ENCODE measurements at regions not wholly inside any gene's neighbourhood (a gene's known extent, or its start where the extent isn't known, plus 50 kb on each side); places are given as distances from the start of the nearest gene placed in this dataset.
"Not testable (repeated sequence)": the region's sequence is repeated elsewhere in the genome, so short reads cannot be mapped to it uniquely, and the experiment has no call there.

DNA sequence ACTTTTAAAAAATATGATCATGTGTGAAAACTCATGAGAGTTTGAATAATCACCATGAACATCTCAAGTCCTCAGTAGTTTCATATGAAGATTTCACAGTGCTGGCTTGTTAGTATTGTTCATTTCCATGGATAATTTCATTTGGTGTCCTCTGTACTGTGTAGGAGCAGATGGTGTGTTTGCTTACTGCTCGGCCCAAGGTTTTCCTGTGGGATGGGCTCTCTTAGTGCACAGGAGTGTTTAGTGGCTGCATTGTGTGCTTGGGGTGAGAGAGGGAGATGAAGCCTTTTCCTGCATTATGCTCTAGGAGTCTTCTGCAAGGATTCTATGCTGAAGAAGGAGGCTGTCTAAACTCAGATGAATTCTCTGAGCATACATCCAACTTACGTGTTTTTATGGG lies 270.6 kb downstream of the SOCS6 start:
- no peaks in the 10 kb centered on the region for H3K4me1 ChIP-seq (ENCODE audit: insufficient read depth, insufficient read length)
- TF ChIP-seq ZNF274 (IDR thresholded peaks at IDR 0.05; ENCODE audit: low read depth, low read length): no peak
- no peak for DNase-seq (ENCODE audit: low read depth, low spot score)
- no peaks in the 10 kb centered on the region for H3K36me3 ChIP-seq (ENCODE audit: insufficient read depth, insufficient read length, low read length)
- H3K9ac ChIP-seq (ENCODE audit: insufficient read length, low read depth): no peak overlapping the region
- no peaks in the 10 kb centered on the region for H3K27me3 ChIP-seq (ENCODE audit: insufficient read depth, insufficient read length)
- H3K9me3 ChIP-seq (ENCODE audit: insufficient read depth, low read length): no peaks in the 10 kb centered on the region
- no peak overlapping the region for H3K4me3 ChIP-seq (ENCODE audit: insufficient read length, low read depth)

DNA sequence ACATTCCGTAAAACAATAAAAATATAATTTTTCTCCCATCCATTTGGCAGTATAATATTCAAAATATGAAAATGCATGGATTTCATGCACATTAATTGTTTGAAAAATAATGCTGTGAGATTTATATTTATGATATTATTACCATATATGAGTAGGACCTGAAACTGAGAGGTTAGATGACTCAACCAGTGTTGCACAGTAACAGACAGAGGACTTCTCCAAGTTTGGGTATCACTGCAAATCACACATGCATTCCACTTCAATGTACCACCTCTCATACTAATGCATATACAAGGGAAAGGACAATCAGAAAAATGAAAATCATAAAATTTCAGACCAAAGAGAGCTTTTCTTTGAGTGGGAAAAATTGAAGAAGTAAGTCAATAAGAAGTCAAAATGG lies 269.5 kb downstream of the SOCS6 start:
- H3K4me1 ChIP-seq (ENCODE audit: insufficient read depth, insufficient read length): no peaks in the 10 kb centered on the region
- no peak overlapping the region for H3K4me3 ChIP-seq (ENCODE audit: insufficient read length, low read depth)
- no peak for TF ChIP-seq ZNF274 (IDR thresholded peaks at IDR 0.05; ENCODE audit: low read depth, low read length)
- TF ChIP-seq YY1 (IDR thresholded peaks at IDR 0.05; ENCODE audit: insufficient read depth, insufficient read length): no peak
- TF ChIP-seq SUZ12 (IDR thresholded peaks at IDR 0.05; ENCODE audit: extremely low read depth, insufficient read depth, insufficient read length): no peak
- H3K36me3 ChIP-seq (ENCODE audit: insufficient read depth, insufficient read length, low read length): no peaks in the 10 kb centered on the region
- H3K27me3 ChIP-seq (ENCODE audit: insufficient read depth, insufficient read length): no peaks in the 10 kb centered on the region
- no peaks in the 10 kb centered on the region for H3K9me3 ChIP-seq (ENCODE audit: insufficient read depth, low read length)
- H3K9ac ChIP-seq (ENCODE audit: insufficient read length, low read depth): no peak overlapping the region
- no peak for DNase-seq (ENCODE audit: low read depth, low spot score)

DNA sequence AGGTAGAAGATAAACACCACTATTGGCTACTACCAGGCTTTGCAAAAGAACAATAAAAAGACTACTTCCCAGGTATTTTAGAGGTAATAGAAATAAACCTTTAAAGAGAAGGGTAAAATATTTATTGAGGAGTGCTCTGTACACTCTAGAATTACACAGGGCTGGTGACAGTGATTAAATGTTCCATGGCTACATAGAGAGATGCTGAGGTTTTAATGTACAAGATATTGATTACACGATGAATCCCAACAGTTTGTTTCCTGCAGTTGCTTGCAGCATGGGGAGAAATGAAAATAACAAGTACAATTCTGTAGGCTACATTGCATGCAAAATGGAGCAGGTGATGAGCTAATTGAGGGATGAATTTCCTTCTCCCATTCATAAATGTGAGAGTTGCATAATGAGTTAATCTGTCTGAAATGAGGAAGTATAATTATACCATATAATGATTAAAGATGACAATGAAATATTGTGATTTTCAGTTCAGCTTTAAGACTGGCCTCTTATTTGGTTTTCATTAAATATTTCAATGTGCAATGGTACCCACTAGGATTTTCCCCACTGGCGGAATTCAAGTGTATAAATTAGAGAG lies 266.1 kb downstream of the SOCS6 start:
- Histone ChIP-seq H3K36me3 (ENCODE audit: insufficient read depth, insufficient read length, low read length) (no peaks in the 10 kb centered on the region), H3K9me3 (ENCODE audit: insufficient read depth, low read length) (no peaks in the 10 kb centered on the region), H3K4me1 (ENCODE audit: insufficient read depth, insufficient read length) (no peaks in the 10 kb centered on the region), H3K4me3 (ENCODE audit: insufficient read length, low read depth) (no peak overlapping the region), H3K9ac (ENCODE audit: insufficient read length, low read depth) (no peak overlapping the region), H3K27me3 (ENCODE audit: insufficient read depth, insufficient read length) (no peaks in the 10 kb centered on the region)
- no peak for DNase-seq (ENCODE audit: low read depth, low spot score)
- TF ChIP-seq ZNF274 (IDR thresholded peaks at IDR 0.05; ENCODE audit: low read depth, low read length): no peak
- TF ChIP-seq YY1 (IDR thresholded peaks at IDR 0.05; ENCODE audit: insufficient read depth, insufficient read length): no peak
- no peak for TF ChIP-seq SUZ12 (IDR thresholded peaks at IDR 0.05; ENCODE audit: extremely low read depth, insufficient read depth, insufficient read length)

DNA sequence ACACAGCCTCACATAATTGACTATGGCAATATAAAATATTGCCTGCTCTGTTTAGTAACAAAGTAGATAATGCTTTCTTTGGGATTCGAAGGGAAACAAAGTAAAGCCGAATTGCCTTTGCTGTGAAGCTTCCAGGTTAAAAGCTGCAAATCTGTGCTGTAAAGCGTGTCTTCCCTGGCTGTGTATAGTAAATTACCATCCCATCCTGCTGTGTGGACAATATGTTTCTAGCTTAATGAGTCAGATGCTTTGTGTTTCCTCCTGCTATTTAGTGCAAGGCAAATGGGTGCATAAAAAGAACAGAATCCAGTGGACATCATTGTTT lies 265.1 kb downstream of the SOCS6 start:
- no peak overlapping the region for H3K9ac ChIP-seq (ENCODE audit: insufficient read length, low read depth)
- no peak overlapping the region for H3K4me3 ChIP-seq (ENCODE audit: insufficient read length, low read depth)
- no peak for DNase-seq (ENCODE audit: low read depth, low spot score)
- no peaks in the 10 kb centered on the region for H3K4me1 ChIP-seq (ENCODE audit: insufficient read depth, insufficient read length)
- H3K27me3 ChIP-seq (ENCODE audit: insufficient read depth, insufficient read length): no peaks in the 10 kb centered on the region
- TF ChIP-seq ZNF274 (IDR thresholded peaks at IDR 0.05; ENCODE audit: low read depth, low read length): no peak
- no peaks in the 10 kb centered on the region for H3K9me3 ChIP-seq (ENCODE audit: insufficient read depth, low read length)
- H3K36me3 ChIP-seq (ENCODE audit: insufficient read depth, insufficient read length, low read length): no peaks in the 10 kb centered on the region

DNA sequence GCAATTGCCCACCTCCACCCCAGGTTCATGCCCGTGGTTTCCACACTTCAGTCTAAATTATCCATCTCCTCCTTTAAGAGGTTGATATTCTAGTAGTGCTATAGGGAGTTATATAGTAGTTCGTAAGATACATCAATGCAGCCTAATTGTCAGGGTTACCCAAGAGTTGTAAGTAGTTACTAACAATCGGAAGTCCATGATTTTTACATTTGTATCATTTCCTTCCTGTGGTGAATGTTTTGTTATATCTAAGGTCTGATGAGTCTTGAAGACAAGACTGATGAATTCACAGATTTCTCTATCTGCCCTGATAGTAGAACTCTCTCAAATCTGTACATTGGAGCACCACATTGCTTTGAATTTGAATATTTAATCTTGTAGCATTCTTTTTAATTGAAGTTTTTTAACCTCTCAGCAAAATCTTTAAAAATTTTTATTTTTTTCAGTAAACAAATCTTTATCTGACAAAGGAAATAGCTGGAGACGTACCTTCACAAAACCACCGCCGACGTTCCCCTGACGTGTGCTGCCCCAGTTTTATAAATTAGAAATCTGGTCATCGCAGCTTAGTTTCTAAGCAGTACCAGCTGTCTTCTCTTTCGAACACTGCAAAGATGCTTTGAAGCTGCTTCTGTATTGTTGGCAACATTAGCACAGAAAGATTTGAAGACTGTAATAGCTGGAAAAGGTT lies 264.5 kb downstream of the SOCS6 start:
- H3K4me3 ChIP-seq (ENCODE audit: insufficient read length, low read depth): no peak overlapping the region
- H3K4me1 ChIP-seq (ENCODE audit: insufficient read depth, insufficient read length): no peaks in the 10 kb centered on the region
- no peak for DNase-seq (ENCODE audit: low read depth, low spot score)
- TF ChIP-seq ZNF274 (IDR thresholded peaks at IDR 0.05; ENCODE audit: low read depth, low read length): no peak
- TF ChIP-seq YY1 (IDR thresholded peaks at IDR 0.05; ENCODE audit: insufficient read depth, insufficient read length): no peak
- no peak for TF ChIP-seq SUZ12 (IDR thresholded peaks at IDR 0.05; ENCODE audit: extremely low read depth, insufficient read depth, insufficient read length)
- H3K9ac ChIP-seq (ENCODE audit: insufficient read length, low read depth): no peak overlapping the region
- H3K36me3 ChIP-seq (ENCODE audit: insufficient read depth, insufficient read length, low read length): no peaks in the 10 kb centered on the region
- no peaks in the 10 kb centered on the region for H3K9me3 ChIP-seq (ENCODE audit: insufficient read depth, low read length)
- no peaks in the 10 kb centered on the region for H3K27me3 ChIP-seq (ENCODE audit: insufficient read depth, insufficient read length)

DNA sequence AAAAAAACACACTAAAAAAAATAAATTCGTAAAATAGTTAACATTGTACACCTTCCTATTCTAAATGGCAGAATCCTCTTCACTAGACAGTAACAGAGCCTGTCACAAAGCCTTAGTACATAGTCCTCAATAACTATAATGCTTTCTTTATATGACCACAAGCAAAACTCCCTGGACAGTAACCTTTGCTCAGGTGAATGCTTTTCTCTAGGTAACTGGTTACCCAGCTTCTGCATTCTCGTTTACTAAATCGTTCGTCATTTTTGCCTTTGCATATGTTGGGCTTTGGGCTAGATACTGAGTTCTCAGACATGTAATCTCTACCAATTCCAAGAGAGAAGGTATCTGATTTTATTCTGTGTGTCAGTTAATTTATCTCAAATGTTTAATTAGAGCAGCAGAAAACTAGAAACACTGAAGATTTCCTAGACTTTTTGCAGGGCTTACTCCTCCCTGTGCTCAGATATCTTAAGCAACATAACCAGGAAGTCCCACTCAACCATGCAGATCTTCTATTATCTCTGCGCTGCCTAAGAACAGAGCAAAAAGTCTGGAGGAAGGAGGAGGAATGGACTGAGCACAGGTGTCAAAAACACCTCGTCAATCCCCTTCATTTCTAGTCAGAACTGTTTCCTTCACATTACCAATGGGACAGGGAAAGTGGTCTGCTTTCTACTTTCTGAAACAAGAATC lies 247.7 kb downstream of the SOCS6 start:
- TF ChIP-seq ZNF274 (IDR thresholded peaks at IDR 0.05; ENCODE audit: low read depth, low read length) (no peak), YY1 (IDR thresholded peaks at IDR 0.05; ENCODE audit: insufficient read depth, insufficient read length) (no peak), SUZ12 (IDR thresholded peaks at IDR 0.05; ENCODE audit: extremely low read depth, insufficient read depth, insufficient read length) (no peak)
- Histone ChIP-seq H3K4me3 (ENCODE audit: insufficient read length, low read depth) (no peak overlapping the region), H3K4me1 (ENCODE audit: insufficient read depth, insufficient read length) (no peaks in the 10 kb centered on the region), H3K9ac (ENCODE audit: insufficient read length, low read depth) (no peak overlapping the region), H3K9me3 (ENCODE audit: insufficient read depth, low read length) (no peaks in the 10 kb centered on the region), H3K27me3 (ENCODE audit: insufficient read depth, insufficient read length) (no peaks in the 10 kb centered on the region), H3K36me3 (ENCODE audit: insufficient read depth, insufficient read length, low read length) (no peaks in the 10 kb centered on the region)
- no peak for DNase-seq (ENCODE audit: low read depth, low spot score)

DNA sequence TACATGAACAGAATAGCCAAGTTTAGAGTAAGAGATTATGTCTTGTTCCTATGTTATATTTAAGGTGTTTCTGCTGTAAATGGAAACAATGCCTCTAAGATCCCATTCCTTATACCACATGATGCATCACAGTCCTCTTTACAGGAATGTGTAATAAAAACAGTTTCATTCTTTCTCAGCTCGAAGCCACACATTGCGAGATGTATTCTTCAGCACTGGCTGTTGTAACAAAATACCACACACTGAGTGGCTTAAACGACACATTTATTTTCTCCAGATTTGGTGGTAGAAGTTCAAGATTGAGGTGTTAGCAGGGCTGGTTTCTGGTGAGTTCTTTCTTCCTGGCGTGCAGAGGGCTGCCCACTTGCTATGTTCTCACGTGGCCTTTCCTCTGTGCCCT lies 246.2 kb downstream of the SOCS6 start:
- no peak for DNase-seq (ENCODE audit: low read depth, low spot score)
- Histone ChIP-seq H3K9ac (ENCODE audit: insufficient read length, low read depth) (no peak overlapping the region), H3K4me3 (ENCODE audit: insufficient read length, low read depth) (no peak overlapping the region), H3K9me3 (ENCODE audit: insufficient read depth, low read length) (no peaks in the 10 kb centered on the region), H3K36me3 (ENCODE audit: insufficient read depth, insufficient read length, low read length) (no peaks in the 10 kb centered on the region), H3K27me3 (ENCODE audit: insufficient read depth, insufficient read length) (no peaks in the 10 kb centered on the region), H3K4me1 (ENCODE audit: insufficient read depth, insufficient read length) (no peaks in the 10 kb centered on the region)
- no peak for TF ChIP-seq ZNF274 (IDR thresholded peaks at IDR 0.05; ENCODE audit: low read depth, low read length)
- no peak for TF ChIP-seq SUZ12 (IDR thresholded peaks at IDR 0.05; ENCODE audit: extremely low read depth, insufficient read depth, insufficient read length)
- TF ChIP-seq YY1 (IDR thresholded peaks at IDR 0.05; ENCODE audit: insufficient read depth, insufficient read length): no peak

DNA sequence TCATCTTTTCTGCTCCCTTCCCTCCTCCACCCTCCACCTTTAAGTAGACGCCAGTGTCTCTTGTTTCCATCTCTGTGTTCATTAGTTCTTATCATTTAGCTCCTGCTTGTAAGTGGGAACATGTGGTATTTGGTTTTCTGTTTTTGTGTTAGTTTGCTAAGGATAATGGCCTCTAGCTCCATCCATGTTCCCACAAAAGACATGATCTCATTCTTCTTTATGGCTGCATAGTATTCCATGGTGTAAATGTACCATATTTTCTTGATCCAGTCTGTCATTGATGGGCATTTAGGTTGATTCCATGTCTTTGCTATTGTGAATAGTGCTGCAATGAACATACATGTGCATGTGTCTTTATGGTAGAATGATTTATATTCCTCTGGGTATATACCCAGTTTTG lies 236.5 kb downstream of the SOCS6 start:
- not testable (repeated sequence) for DNase-seq (ENCODE audit: low read depth, low spot score); H3K36me3 ChIP-seq (ENCODE audit: insufficient read depth, insufficient read length, low read length); H3K4me1 ChIP-seq (ENCODE audit: insufficient read depth, insufficient read length); H3K27me3 ChIP-seq (ENCODE audit: insufficient read depth, insufficient read length); H3K9ac ChIP-seq (ENCODE audit: insufficient read length, low read depth); H3K9me3 ChIP-seq (ENCODE audit: insufficient read depth, low read length); H3K4me3 ChIP-seq (ENCODE audit: insufficient read length, low read depth)
